ENCODE measurements at regions not wholly inside any gene's neighbourhood (a gene's known extent, or its start where the extent isn't known, plus 50 kb on each side); places are given as distances from the start of the nearest gene placed in this dataset.

DNA sequence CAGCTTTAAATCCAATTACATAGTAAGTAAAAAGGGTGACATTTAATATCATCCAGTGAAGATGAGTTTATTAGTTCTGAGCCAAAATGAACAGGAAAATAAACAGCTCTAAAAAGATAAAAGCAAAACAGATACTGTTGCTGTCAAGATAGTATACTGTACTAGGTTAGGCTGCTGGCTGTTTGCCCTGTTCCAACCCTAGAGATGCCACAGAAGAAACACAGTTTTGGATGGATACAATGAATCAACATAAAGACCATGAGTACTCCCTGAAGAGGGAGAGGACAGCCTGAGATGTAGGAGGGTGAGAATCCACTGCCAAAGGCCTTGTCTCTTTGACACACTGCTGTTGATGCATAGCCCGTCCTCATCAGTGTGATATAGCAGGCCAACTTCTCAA is 1302.7 kb downstream of the EFNA5 start:
- Mint-ChIP-seq H3K9me3 (peaks cover 20% of the 10 kb centered on the region), H3K36me3 (ENCODE audit: low read depth) (no peaks in the 10 kb centered on the region), H3K27me3 (no peaks in the 10 kb centered on the region), H3K4me3 (no peak overlapping the region), H3K4me1 (ENCODE audit: low read depth) (no peaks in the 10 kb centered on the region), H3K27ac (no peak overlapping the region)
- intact Hi-C loops (cut with micrococcal nuclease) = no loop called here

DNA sequence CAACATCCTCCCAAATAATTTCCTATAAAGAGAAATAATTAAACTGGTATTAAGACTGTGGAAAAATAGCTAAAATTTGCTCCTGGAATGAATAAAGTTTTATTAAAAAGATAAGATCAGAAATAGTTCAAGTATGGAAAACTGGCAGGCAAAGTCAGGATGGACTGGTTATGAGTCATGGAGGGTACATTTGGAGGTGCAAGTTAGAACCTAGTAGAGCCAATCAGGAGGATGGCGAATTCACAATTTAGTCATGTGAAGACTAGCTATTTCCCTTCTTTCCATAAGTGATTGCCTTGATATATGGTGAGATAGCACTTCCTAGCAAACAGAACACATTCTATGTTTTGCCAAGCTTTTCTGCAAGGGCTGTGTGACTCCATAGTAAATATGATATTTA is 1303.5 kb downstream of the EFNA5 start:
- intact Hi-C loops (cut with micrococcal nuclease) = no loop called here
- Mint-ChIP-seq H3K27me3 (no peaks in the 10 kb centered on the region), H3K4me1 (ENCODE audit: low read depth) (no peaks in the 10 kb centered on the region), H3K36me3 (ENCODE audit: low read depth) (no peaks in the 10 kb centered on the region), H3K4me3 (no peak overlapping the region), H3K9me3 (peaks cover 26% of the 10 kb centered on the region), H3K27ac (no peak overlapping the region)

DNA sequence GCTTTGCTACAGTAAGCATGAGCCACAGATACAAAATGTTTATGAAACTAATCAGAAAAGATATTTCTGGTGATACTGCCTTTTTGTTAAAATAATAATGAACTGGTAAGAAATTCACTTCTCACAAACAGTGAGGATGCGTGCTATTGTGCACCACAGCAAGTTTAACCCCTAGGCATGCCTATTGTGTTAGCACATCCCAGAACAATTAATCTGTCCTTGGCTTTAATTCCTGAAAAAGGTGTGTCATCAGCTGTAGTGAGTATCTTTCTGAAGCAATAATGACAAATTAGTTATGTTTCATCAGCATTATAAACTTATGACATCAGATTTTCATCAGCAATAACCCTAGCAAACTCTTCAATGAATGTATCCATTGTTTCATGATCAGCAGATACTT is 1307.2 kb downstream of the EFNA5 start:
- Mint-ChIP-seq H3K4me1 (ENCODE audit: low read depth) (no peaks in the 10 kb centered on the region), H3K36me3 (ENCODE audit: low read depth) (no peaks in the 10 kb centered on the region), H3K4me3 (no peak overlapping the region), H3K27ac (no peak overlapping the region), H3K9me3 (peaks cover 15% of the 10 kb centered on the region), H3K27me3 (no peaks in the 10 kb centered on the region)
- intact Hi-C loops (cut with micrococcal nuclease) = no loop called here

DNA sequence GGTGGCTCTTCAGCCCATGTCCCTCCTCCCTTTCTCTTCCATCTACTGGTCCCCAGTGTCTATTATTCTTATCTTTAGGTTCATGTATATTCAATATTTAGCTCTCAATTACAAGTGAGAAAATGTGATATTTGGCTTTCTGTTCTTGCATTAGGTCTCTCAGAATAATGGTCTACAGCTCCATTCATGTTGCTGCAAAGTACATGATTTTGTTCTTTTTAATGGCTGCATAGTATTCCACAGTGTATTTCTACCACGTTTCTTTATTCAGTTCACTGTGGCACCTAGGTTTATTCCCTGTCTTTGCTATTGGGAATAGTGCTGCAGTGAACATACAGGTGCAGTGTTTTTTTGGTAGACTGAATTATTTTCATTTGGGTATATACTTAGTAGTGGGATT is 1308.8 kb downstream of the EFNA5 start:
- H3K27me3 Mint-ChIP-seq = no peaks in the 10 kb centered on the region
- H3K9me3 Mint-ChIP-seq = peaks cover 18% of the 10 kb centered on the region
- no peak overlapping the region for H3K4me3 Mint-ChIP-seq
- H3K4me1 Mint-ChIP-seq (ENCODE audit: low read depth) = no peaks in the 10 kb centered on the region
- H3K36me3 Mint-ChIP-seq (ENCODE audit: low read depth) = no peaks in the 10 kb centered on the region
- intact Hi-C loops (cut with micrococcal nuclease) = no loop called here
- H3K27ac Mint-ChIP-seq = no peak overlapping the region

DNA sequence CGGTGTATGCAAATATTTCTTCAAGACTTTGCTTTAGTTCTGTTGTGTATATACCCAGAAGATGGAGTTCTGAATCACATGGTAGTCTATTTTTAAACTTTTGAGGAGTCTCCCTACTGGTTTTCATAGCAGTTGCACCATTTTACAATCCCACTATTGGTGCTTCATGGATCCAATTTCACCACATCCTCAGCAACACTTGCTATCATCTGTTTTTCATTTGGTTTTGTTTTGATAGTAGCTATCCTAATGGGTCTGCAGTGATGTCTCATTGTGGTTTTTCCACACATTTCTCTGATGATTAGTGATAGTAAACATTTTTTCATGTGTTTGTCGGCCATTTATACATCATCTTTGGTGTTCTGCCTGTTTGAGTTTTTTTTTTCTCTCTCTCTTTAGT is 1339.3 kb downstream of the EFNA5 start:
- intact Hi-C loops (cut with micrococcal nuclease) = no loop called here
- Mint-ChIP-seq H3K27me3 (no peaks in the 10 kb centered on the region), H3K27ac (no peak overlapping the region), H3K4me3 (no peak overlapping the region), H3K36me3 (ENCODE audit: low read depth) (no peaks in the 10 kb centered on the region), H3K4me1 (ENCODE audit: low read depth) (no peaks in the 10 kb centered on the region), H3K9me3 (peaks cover 22% of the 10 kb centered on the region)

DNA sequence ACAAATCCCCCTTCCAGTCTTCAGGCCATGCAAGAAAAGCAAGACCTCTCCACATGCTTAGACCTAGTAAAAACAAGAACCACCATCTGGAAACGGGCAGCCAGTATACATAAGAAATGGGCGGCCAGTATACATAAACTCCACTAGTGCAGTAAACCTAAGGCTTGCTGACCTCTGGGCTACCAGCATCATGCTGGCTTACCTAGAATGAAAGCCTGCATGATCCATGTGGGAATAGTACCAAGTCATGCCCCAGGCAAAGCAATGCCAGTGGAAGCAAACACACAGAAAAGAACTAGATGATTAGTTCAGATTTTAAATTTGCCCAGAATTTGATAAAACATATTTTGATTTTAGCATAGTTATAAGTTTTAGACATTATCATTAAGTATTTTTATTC is 1346.4 kb downstream of the EFNA5 start:
- no peaks in the 10 kb centered on the region for H3K27me3 Mint-ChIP-seq

DNA sequence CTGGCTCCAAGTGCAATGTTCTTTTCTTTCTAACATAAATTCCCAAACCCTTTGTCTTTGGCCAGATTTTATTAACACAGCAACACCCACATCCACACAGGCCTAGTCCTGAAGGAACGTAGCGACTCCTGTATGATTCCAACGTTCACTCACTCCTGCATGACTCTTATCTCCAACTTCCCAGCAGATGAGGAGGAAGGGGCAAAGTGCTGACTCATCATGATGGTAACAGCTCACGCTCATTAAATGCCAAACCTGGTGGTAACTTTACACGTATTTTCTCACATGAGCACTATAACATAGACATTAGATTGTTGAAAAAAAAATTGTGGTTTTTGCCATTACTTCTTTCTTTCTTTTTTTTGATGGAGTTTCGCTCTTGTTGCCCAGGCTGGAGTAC is 1349.5 kb downstream of the EFNA5 start:
- Mint-ChIP-seq H3K27me3 (no peaks in the 10 kb centered on the region), H3K4me1 (ENCODE audit: low read depth) (no peaks in the 10 kb centered on the region), H3K27ac (no peak overlapping the region), H3K4me3 (no peak overlapping the region), H3K9me3 (no peaks in the 10 kb centered on the region), H3K36me3 (ENCODE audit: low read depth) (no peaks in the 10 kb centered on the region)
- intact Hi-C loops (cut with micrococcal nuclease) = no loop called here

More for the DNA sequence above, 1346.4 kb downstream of the EFNA5 start:
- no peak overlapping the region for H3K27ac Mint-ChIP-seq
- no peak overlapping the region for H3K4me3 Mint-ChIP-seq
- H3K4me1 Mint-ChIP-seq (ENCODE audit: low read depth) = no peaks in the 10 kb centered on the region
- peaks cover 12% of the 10 kb centered on the region for H3K9me3 Mint-ChIP-seq
- intact Hi-C loops (cut with micrococcal nuclease) = no loop called here
- no peaks in the 10 kb centered on the region for H3K36me3 Mint-ChIP-seq (ENCODE audit: low read depth)

DNA sequence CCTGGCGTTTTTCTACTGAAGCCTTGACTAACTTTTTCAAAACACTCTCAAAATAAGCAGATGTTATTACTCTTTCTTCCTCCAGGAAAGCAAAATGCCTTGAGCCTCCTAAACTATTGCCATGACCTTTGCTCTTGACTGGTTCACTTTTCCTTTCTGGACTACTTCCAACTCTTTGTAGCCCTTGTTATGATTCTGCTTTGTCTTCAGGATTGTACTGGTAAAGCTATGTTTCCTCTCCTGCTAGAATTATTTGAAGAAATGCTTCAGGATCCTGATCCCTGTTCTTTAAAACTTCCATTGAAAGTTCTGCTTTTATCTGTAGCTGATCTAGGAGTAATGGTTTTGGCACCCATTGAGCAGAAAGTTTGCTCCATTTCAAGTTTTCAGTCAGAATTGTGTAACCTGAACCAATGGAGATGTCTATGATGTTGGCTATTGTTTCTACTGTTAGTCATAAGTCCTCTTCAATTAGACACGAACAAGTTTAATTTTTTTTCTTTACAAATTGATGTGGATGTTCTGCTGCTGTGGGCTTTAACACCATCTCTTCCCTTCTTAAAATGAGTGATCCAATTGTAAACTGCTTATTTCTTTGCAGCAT is 1356.4 kb downstream of the EFNA5 start:
- H3K36me3 Mint-ChIP-seq (ENCODE audit: low read depth) = no peaks in the 10 kb centered on the region
- no peaks in the 10 kb centered on the region for H3K4me1 Mint-ChIP-seq (ENCODE audit: low read depth)
- peaks cover 8% of the 10 kb centered on the region for H3K9me3 Mint-ChIP-seq

DNA sequence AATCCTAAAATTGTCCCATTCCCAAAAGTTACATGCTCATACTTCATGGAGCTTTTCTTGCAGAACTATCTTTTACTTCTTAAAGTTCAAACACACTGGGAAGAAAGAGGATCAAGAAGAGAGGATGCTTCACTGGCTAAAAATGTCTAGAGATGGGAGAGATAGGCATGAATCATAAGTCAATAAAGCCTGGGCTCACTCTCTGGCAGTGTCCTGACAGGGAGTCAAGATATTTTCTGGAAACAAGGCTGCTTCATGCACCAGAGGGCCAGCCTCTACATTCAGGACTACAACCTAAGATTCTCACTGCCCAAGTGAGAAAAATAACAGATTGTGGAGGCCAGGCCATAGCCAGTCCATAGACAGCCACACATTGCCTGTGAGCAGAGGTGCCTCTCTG is 1358.4 kb downstream of the EFNA5 start:
- intact Hi-C loops (cut with micrococcal nuclease) = no loop called here
- Mint-ChIP-seq H3K36me3 (ENCODE audit: low read depth) (no peaks in the 10 kb centered on the region), H3K27me3 (no peaks in the 10 kb centered on the region), H3K27ac (no peak overlapping the region), H3K4me3 (no peak overlapping the region), H3K9me3 (peaks cover 8% of the 10 kb centered on the region), H3K4me1 (ENCODE audit: low read depth) (no peaks in the 10 kb centered on the region)

More for the DNA sequence above, 1356.4 kb downstream of the EFNA5 start:
- H3K27me3 Mint-ChIP-seq = no peaks in the 10 kb centered on the region
- intact Hi-C loops (cut with micrococcal nuclease) = no loop called here
- H3K4me3 Mint-ChIP-seq = no peak overlapping the region
- no peak overlapping the region for H3K27ac Mint-ChIP-seq

DNA sequence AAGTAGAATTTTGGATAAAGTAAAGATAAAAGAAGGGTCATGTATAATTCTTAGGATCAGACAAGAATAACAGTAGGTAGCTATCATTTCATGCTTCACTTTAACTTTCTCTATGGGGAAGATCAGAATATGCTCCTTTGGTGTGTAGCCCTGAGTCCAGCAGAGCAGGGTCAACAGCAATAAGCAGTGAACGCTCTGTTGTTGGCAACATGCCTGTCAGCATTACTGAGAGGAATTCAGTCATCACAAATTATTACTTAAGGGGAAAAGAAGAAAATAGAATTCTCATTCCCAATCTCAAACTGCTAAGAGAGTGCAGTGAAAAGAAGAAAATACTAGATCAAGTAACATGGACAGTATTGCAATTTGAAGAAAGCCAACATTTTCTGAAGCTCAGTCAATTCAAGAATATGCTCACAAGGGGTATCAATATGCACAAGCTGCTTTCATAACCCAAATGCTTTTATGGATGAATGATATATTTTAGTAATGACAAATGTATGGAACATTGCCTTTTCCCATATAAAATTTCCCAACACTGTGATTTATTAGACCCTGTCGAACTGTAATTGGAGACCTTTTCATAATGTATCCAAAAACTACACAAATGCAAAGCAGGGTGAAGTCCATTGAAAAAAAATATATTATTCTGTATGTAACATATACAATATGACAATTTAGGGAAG is 1359.4 kb downstream of the EFNA5 start:
- no peaks in the 10 kb centered on the region for H3K36me3 Mint-ChIP-seq (ENCODE audit: low read depth)
- no peak overlapping the region for H3K27ac Mint-ChIP-seq
- H3K27me3 Mint-ChIP-seq = no peaks in the 10 kb centered on the region
- H3K9me3 Mint-ChIP-seq = peaks cover 8% of the 10 kb centered on the region
- no peaks in the 10 kb centered on the region for H3K4me1 Mint-ChIP-seq (ENCODE audit: low read depth)
- intact Hi-C loops (cut with micrococcal nuclease) = no loop called here
- H3K4me3 Mint-ChIP-seq = no peak overlapping the region

DNA sequence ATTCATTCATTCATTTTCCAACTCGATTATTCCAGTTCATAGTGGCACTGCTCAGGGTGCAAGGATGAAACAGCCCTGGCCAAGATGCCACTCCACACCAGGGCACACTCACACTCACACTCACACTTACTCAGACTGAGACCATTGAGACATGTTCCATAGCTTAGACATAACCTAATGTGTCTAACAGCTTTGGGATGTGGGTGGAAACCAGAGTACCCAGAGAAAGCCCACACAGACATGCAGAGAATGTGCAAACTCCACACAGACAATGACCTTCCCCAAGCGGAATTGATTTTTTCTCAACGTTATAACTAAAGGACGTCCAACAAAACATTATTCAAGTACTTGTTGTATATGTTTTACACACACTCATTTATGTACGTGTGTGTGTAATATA is 1363.5 kb downstream of the EFNA5 start:
- no peaks in the 10 kb centered on the region for H3K4me1 Mint-ChIP-seq (ENCODE audit: low read depth)
- intact Hi-C loops (cut with micrococcal nuclease) = no loop called here
- H3K27ac Mint-ChIP-seq = no peak overlapping the region
- H3K4me3 Mint-ChIP-seq = no peak overlapping the region
- H3K36me3 Mint-ChIP-seq (ENCODE audit: low read depth) = no peaks in the 10 kb centered on the region
- H3K27me3 Mint-ChIP-seq = no peaks in the 10 kb centered on the region
- peaks cover 8% of the 10 kb centered on the region for H3K9me3 Mint-ChIP-seq

DNA sequence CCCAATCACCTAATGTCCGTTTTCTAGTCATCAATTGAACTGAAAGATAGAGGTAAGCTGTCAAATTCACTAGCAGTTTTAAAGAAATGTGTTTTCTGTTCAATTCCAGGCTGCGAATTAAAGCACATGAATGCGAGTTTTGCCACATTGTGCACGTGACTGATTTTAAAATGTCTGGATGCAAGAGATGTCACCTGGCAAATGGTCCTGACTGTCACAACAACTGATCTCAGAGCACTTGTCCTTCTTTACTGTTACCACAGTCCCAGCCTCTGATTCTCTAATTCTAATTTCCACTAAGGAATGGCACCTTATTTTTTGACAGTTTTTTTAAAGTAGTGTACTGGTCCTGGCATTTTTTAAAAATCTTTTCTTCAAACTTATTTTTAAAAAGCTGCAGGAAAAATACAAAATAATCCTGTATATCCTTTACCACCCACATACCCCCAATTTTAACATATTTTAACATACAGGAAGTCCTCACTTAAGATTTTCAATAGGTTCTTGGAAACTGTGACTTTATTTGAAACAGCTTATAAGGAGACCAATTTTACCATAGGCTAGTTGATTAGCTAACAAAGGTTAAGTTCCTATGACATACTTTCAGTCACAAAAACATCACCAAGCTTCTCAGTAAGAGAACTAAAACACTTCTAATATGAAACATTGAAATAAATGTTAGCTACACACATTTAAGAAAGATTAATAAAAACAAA is 1364.3 kb downstream of the EFNA5 start:
- Mint-ChIP-seq H3K36me3 (ENCODE audit: low read depth) (no peaks in the 10 kb centered on the region), H3K27ac (no peak overlapping the region), H3K27me3 (no peaks in the 10 kb centered on the region), H3K9me3 (peaks cover 8% of the 10 kb centered on the region), H3K4me3 (no peak overlapping the region), H3K4me1 (ENCODE audit: low read depth) (no peaks in the 10 kb centered on the region)
- intact Hi-C loops (cut with micrococcal nuclease) = no loop called here

DNA sequence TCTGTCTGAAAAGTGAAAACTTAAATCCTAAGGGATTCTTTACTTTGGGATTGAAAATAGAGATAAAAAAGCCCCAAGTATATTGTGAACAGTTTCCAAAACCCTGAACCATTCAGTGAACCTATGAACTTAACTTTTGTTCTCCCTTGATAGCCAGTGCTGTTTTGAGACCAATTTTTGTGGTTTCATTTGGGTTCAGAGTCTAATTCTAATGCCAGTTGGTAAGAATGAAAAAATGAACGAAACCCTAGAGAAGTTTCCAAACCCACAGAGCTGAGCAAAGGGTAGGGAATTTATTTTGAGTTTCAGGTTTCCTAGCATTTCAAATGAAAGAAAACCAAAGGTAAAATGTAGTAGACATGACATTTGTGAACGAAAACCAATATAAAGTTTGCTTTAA is 1366.8 kb downstream of the EFNA5 start:
- Mint-ChIP-seq H3K27me3 (no peaks in the 10 kb centered on the region), H3K27ac (no peak overlapping the region), H3K36me3 (ENCODE audit: low read depth) (no peaks in the 10 kb centered on the region), H3K4me1 (ENCODE audit: low read depth) (no peaks in the 10 kb centered on the region), H3K4me3 (no peak overlapping the region), H3K9me3 (no peaks in the 10 kb centered on the region)
- intact Hi-C loops (cut with micrococcal nuclease) = no loop called here

DNA sequence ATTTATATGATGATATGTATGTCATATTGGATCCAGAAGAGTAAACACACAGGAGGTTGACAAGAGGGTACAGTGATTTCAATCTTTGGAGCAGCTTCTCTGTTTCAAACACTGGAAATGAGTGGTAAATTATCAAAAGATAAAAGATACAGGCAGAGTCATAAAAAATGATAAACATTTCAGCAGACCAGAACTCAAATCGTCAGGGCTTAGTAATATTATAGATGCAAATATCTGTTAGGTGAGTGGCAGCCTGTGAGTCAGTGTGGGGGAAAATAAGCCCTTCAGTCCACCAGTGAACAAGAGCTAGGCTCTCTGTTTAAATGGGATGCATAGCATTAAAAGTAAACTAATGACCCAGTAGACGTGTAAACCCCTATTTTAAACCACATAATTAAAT is 1378.1 kb downstream of the EFNA5 start:
- Mint-ChIP-seq H3K9me3 (no peaks in the 10 kb centered on the region), H3K4me1 (ENCODE audit: low read depth) (no peaks in the 10 kb centered on the region), H3K36me3 (ENCODE audit: low read depth) (no peaks in the 10 kb centered on the region), H3K27ac (no peak overlapping the region), H3K27me3 (no peaks in the 10 kb centered on the region), H3K4me3 (no peak overlapping the region)
- intact Hi-C loops (cut with micrococcal nuclease) = no loop called here
